Gastroesophageal sphincter (tissue), 4 donors: ENCODE measurements at regions not wholly inside any gene's neighbourhood (a gene's known extent, or its start where the extent isn't known, plus 50 kb on each side); places are given as distances from the start of the nearest gene placed in this dataset.

Source experiments
- ATAC-seq: fragments of 150-250 bp; one replicate; pipeline ENCODE4 v1.9.1; 2016; ENCODE audit warnings: mild to moderate bottlenecking, moderate library complexity
- H3K27ac ChIP-seq, 4 donors: fragments of 200-600 bp; sonication (generic) in 3 of 4; 1 replicate in 3 of 4; 2 replicates in 1 of 4; pipeline ENCODE4 v1.5.1; 2016 to 2019
- H3K27me3 ChIP-seq: fragments of 200-600 bp; sonication (generic); one replicate; pipeline ENCODE4 v1.5.1; 2019
- H3K36me3 ChIP-seq, 2 donors: fragments of 200-600 bp; sonication (generic); one replicate each; pipeline ENCODE4 v1.5.1; 2019; ENCODE audit warnings: control low read depth in 1 of 2
- H3K4me1 ChIP-seq, 3 donors: fragments of 200-600 bp; sonication (generic); 1 replicate in 2 of 3; 2 replicates in 1 of 3; pipeline ENCODE4 v1.5.1; 2016 to 2019; ENCODE audit warnings: control low read depth in 2 of 3
- H3K4me3 ChIP-seq, 2 donors: fragments of 200-600 bp; sonication (generic); one replicate each; pipeline ENCODE4 v1.5.1; 2019; ENCODE audit warnings: mild to moderate bottlenecking in 1 of 2, moderate library complexity in 1 of 2
- H3K9me3 ChIP-seq, 3 donors: fragments of 200-600 bp; sonication (generic); one replicate each; pipeline ENCODE4 v1.5.1; 2017 to 2019; ENCODE audit warnings: control low read depth in 2 of 3
- EP300 ChIP-seq: sonication (generic); formaldehyde crosslinking; IDR thresholded peaks from one replicate; pipeline ENCODE4 v1.6.1; 2017; ENCODE audit warnings: antibody characterized with exemption, mild to moderate bottlenecking
- POLR2A ChIP-seq, 2 donors: fragments of 450-650 bp; IDR thresholded peaks; one replicate each; pipeline ENCODE4 v1.6.1; 2017; ENCODE audit warnings: antibody characterized with exemption in 2 of 2, mild to moderate bottlenecking in 2 of 2, moderate library complexity in 1 of 2
- POLR2AphosphoS5 ChIP-seq: sonication (generic); formaldehyde crosslinking; IDR thresholded peaks from one replicate; pipeline ENCODE4 v1.6.1; 2017; ENCODE audit warnings: antibody characterized with exemption
- WGBS, 2 donors: methylation state at CpG; one replicate each; pipeline ENCODE4 v1.1.5; 2018; ENCODE audit warnings: low coverage in 1 of 2; 5-methylcytosine and 5-hydroxymethylcytosine counted together
- TF ChIP-seq, protein P1 (sequence below), 4 experiments: fragments of 200-600 bp in 2 of 4; fragments of 450-650 bp in 2 of 4; sonication (generic) in 1 of 4; IDR thresholded peaks; one replicate each; pipeline ENCODE4 v1.5.1; 2017 to 2019; ENCODE audit warnings: antibody characterized with exemption in 4 of 4, mild to moderate bottlenecking in 2 of 4, moderate library complexity in 2 of 4

DNA sequence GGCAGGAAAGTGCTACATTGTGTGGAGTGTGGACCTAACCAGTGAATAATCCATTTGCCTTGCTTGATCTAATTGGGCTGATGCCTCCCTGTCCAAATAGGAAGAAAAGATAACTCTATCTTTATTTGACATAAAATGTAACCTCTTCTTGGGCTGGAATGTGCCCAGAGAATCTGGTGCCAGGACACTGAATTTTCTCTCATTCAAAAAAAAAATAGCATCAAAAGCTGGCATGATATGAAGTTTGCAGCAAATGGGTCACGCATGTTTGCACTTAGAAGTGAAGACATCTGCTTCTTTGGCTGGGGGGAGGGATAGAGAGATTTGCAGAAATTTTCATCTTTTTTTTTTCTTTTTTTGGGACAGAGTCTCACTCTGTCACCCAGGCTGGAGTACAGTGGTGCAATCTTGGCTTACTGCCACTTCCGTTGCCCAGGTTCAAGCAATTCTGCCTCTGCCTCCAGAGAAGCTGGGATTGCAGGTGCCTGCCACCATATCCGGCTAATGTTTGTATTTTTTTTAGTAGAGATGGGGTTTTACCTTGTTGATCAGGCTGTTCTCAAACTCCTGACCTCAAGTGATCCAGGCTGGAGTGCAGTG lies 478.2 kb upstream of the EEF2KMT start:
- ATAC-seq: no peak
- Histone ChIP-seq H3K27me3 (peaks cover 14% of the 10 kb centered on the region), H3K9me3 (no peaks in the 10 kb centered on the region), H3K36me3 (no peaks in the 10 kb centered on the region), H3K4me1 (no peaks in the 10 kb centered on the region), H3K27ac (no peak overlapping the region), H3K4me3 (no peak overlapping the region)
- WGBS, 2 donors: 74 to 95% methylated on average over 3 of the region's 3 CpGs
- no peak for TF ChIP-seq POLR2AphosphoS5
- TF ChIP-seq, protein P1, sequence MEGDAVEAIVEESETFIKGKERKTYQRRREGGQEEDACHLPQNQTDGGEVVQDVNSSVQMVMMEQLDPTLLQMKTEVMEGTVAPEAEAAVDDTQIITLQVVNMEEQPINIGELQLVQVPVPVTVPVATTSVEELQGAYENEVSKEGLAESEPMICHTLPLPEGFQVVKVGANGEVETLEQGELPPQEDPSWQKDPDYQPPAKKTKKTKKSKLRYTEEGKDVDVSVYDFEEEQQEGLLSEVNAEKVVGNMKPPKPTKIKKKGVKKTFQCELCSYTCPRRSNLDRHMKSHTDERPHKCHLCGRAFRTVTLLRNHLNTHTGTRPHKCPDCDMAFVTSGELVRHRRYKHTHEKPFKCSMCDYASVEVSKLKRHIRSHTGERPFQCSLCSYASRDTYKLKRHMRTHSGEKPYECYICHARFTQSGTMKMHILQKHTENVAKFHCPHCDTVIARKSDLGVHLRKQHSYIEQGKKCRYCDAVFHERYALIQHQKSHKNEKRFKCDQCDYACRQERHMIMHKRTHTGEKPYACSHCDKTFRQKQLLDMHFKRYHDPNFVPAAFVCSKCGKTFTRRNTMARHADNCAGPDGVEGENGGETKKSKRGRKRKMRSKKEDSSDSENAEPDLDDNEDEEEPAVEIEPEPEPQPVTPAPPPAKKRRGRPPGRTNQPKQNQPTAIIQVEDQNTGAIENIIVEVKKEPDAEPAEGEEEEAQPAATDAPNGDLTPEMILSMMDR (IDR thresholded peaks at IDR 0.05): no peak
- TF ChIP-seq EP300: no peak
- no peak for TF ChIP-seq POLR2A (IDR thresholded peaks at IDR 0.05)

DNA sequence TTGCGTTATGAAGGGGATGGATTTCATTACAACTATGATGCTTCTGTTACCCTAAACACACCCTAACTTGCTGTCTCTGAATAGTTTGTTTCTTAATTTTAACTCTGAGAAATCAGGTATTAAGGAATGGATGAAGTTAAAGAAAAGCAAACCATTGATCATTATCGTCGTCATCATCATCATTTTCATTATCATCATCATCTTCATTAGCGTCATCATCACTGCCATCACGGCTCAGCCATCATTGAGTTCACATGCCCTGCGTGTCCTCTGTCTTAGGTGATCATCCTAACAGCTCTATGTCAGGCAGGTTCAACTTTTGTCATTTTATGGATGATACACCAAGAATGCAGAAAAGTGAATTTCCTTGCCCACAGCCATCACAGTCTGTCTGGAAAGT lies 477.5 kb upstream of the EEF2KMT start:
- Histone ChIP-seq H3K27ac (no peak overlapping the region), H3K9me3 (no peaks in the 10 kb centered on the region), H3K4me3 (no peak overlapping the region), H3K36me3 (no peaks in the 10 kb centered on the region), H3K4me1 (no peaks in the 10 kb centered on the region), H3K27me3 (peaks cover 10% of the 10 kb centered on the region)
- TF ChIP-seq, protein P1 (IDR thresholded peaks at IDR 0.05): no peak
- no peak for TF ChIP-seq EP300
- no peak for TF ChIP-seq POLR2A (IDR thresholded peaks at IDR 0.05)
- no peak for TF ChIP-seq POLR2AphosphoS5
- 72 to 86% methylated on average over 2 to 6 of the region's 6 CpGs for WGBS, 2 donors
- no peak for ATAC-seq

DNA sequence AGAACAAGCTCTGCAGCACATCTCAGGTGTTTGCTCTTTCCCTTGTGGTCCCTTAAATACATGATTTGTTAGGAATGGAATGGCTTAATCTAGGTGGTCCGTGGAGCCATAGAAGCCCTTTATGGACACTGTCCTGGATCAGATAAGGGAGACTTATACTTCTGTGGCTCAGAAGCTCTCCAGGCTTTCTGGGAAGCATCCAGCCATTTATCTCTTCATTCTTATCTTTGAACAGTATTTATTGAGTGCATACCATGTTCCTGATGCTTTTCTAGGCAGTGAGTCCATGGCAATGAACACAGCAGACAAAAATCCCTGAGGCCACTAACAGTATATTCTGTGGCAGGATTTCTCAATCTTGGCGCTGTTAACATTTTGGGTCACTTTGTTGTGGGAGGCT lies 474.5 kb upstream of the EEF2KMT start:
- H3K4me3 ChIP-seq: no peak overlapping the region
- H3K36me3 ChIP-seq: no peaks in the 10 kb centered on the region
- 67 to 100% methylated on average over 1 to 2 of the region's 2 CpGs for WGBS, 2 donors
- H3K4me1 ChIP-seq: no peaks in the 10 kb centered on the region
- no peak for ATAC-seq
- no peaks in the 10 kb centered on the region for H3K27me3 ChIP-seq
- TF ChIP-seq, protein P1 (IDR thresholded peaks at IDR 0.05): no peak
- TF ChIP-seq POLR2A (IDR thresholded peaks at IDR 0.05): no peak
- no peak for TF ChIP-seq POLR2AphosphoS5
- TF ChIP-seq EP300: no peak
- H3K27ac ChIP-seq: no peak overlapping the region
- no peaks in the 10 kb centered on the region for H3K9me3 ChIP-seq

DNA sequence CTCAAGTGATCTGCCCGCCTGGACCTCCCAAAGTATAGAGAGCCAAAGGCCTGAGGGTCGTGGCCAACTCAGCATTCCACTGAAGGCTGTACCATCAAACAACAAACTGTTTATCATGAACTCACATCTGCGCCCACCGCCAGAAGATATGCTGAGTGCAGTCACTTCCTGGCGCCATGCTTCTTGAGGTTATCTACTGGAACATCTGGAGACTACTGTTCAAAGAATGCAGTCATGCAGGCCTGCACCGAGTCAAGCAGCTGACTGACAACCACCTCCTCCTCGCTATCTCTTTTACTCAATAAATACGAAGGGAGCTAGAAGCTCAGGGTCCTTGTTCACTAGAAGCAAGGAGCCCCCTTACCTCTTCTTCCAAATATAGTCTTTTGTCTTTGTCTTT lies 473.9 kb upstream of the EEF2KMT start:
- ATAC-seq: no peak
- WGBS, 2 donors: 63 to 80% methylated on average over 2 to 4 of the region's 8 CpGs
- TF ChIP-seq, protein P1 (IDR thresholded peaks at IDR 0.05): no peak
- TF ChIP-seq POLR2AphosphoS5 (no peak), POLR2A (IDR thresholded peaks at IDR 0.05) (no peak), EP300 (no peak)
- no peaks in the 10 kb centered on the region for H3K4me1 ChIP-seq
- no peak overlapping the region for H3K4me3 ChIP-seq
- no peak overlapping the region for H3K27ac ChIP-seq
- H3K9me3 ChIP-seq: no peaks in the 10 kb centered on the region
- H3K27me3 ChIP-seq: peaks cover 3% of the 10 kb centered on the region
- H3K36me3 ChIP-seq: no peaks in the 10 kb centered on the region

DNA sequence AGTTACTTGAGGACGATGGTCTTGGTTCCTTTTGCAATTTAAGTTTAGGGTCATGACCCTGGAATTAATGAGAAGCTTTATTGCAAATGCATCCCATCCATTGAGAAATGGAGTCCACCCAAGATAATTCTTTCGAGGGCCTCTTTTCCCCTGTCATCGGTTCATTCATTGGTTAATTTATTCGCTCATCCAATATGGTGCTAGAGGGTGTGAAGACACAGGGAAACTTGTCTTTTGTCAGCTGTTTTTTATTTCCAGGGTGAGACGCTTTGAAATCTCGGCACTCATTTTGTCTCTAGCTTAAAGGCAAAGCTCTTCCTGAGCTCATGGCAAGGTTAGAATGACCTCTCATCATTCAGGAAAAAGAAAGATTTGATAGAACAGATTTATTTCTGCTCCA lies 464.2 kb upstream of the EEF2KMT start:
- WGBS, 2 donors: 64 to 66% methylated on average over 5 to 6 of the region's 6 CpGs
- Histone ChIP-seq H3K4me1 (no peaks in the 10 kb centered on the region), H3K27me3 (peaks cover 13% of the 10 kb centered on the region), H3K27ac (no peak overlapping the region), H3K9me3 (no peaks in the 10 kb centered on the region), H3K36me3 (no peaks in the 10 kb centered on the region), H3K4me3 (no peak overlapping the region)
- ATAC-seq: no peak
- TF ChIP-seq POLR2AphosphoS5: no peak
- no peak for TF ChIP-seq POLR2A (IDR thresholded peaks at IDR 0.05)
- TF ChIP-seq EP300: no peak
- TF ChIP-seq, protein P1 (IDR thresholded peaks at IDR 0.05): no peak
